IPS-15b (cell line): ENCODE measurements at regions not wholly inside any gene's neighbourhood (a gene's known extent, or its start where the extent isn't known, plus 50 kb on each side); places are given as distances from the start of the nearest gene placed in this dataset.
"Not testable (repeated sequence)": the region's sequence is repeated elsewhere in the genome, so short reads cannot be mapped to it uniquely, and the experiment has no call there.

ENCODE experiments used
- H3K27me3 ChIP-seq: one replicate; pipeline ENCODE4 v1.6.1; 2013; ENCODE audit warnings: low read length; ENCODE audit not compliant: control insufficient read depth, insufficient read depth
- H3K36me3 ChIP-seq: one replicate; pipeline ENCODE4 v1.6.1; 2013; ENCODE audit warnings: low read length; ENCODE audit not compliant: control insufficient read depth, insufficient read depth
- H3K4me1 ChIP-seq: one replicate; pipeline ENCODE4 v1.6.1; 2013; ENCODE audit warnings: mild to moderate bottlenecking, low read length; ENCODE audit not compliant: control insufficient read depth, insufficient read depth
- H3K4me3 ChIP-seq: one replicate; pipeline ENCODE4 v1.5.1; 2013; ENCODE audit warnings: low read depth, low read length
- H3K9ac ChIP-seq: one replicate; pipeline ENCODE4 v1.6.1; 2013; ENCODE audit warnings: low read depth, mild to moderate bottlenecking, low read length
- H3K9me3 ChIP-seq: one replicate; pipeline ENCODE4 v1.6.1; 2013; ENCODE audit warnings: mild to moderate bottlenecking, low read length; ENCODE audit not compliant: control insufficient read depth, insufficient read depth

DNA sequence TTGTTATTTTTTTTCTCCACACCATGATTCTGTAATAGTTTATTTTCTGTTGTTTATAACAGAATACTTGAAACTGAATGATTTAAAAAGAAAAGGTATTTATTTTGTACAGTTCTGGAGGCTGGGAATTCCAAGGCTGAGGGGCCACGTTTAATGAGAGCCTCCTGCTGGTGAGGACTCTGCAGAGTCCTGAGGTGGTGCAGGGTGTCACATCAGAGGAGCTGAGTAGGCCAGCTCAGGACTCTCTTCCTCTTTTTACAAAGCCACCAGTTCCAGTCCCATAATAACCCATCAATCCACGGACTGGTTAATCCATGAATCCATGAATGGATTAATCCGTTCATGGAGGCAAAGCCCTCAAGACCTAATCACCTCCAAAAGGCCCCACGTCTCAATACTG lies 71.6 kb downstream of the TFAP2A start:
- H3K36me3 ChIP-seq, result no peaks in the 10 kb centered on the region
- no peaks in the 10 kb centered on the region for H3K9me3 ChIP-seq
- peaks cover 5% of the 10 kb centered on the region for H3K27me3 ChIP-seq
- H3K4me3 ChIP-seq, result no peak overlapping the region
- no peak overlapping the region for H3K9ac ChIP-seq
- no peaks in the 10 kb centered on the region for H3K4me1 ChIP-seq

GRCh38 chr6:10341605-10342004 lies 73.3 kb downstream of the TFAP2A start:
- H3K4me1 ChIP-seq, result no peaks in the 10 kb centered on the region
- H3K9me3 ChIP-seq, result no peaks in the 10 kb centered on the region
- H3K36me3 ChIP-seq, result no peaks in the 10 kb centered on the region
- H3K9ac ChIP-seq, result no peak overlapping the region
- no peak overlapping the region for H3K4me3 ChIP-seq
- H3K27me3 ChIP-seq, result peaks cover 5% of the 10 kb centered on the region

- Histone ChIP-seq H3K4me1 (no peaks in the 10 kb centered on the region), H3K9me3 (no peaks in the 10 kb centered on the region)
Observed at GRCh38 chr6:10338151-10338550, 76.7 kb downstream of the TFAP2A start.

DNA sequence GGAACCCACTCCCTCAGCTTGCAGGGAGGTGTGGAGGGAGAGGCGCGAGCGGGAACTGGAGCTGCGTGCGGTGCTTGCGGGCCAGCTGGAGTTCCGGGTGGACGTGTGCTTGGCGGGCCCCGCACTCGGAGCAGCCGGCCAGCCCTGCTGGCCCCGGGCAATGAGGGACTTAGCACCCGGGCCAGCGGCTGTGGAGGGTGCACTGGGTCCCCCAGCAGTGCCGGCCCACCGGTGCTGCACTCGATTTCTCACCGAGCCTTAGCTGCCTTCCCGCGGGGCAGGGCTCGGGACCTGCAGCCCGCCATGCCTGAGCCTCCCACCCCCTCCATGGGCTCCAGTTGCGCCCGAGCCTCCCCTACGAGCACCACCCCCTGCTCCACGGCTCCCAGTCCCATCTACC lies 77.5 kb downstream of the TFAP2A start:
- H3K4me1 ChIP-seq, H3K9me3 ChIP-seq, H3K4me3 ChIP-seq, H3K9ac ChIP-seq, H3K36me3 ChIP-seq, H3K27me3 ChIP-seq: not testable (repeated sequence)

More at GRCh38 chr6:10338151-10338550, 76.7 kb downstream of the TFAP2A start:
- no peak overlapping the region for H3K9ac ChIP-seq
- peaks cover 5% of the 10 kb centered on the region for H3K27me3 ChIP-seq
- no peaks in the 10 kb centered on the region for H3K36me3 ChIP-seq
- H3K4me3 ChIP-seq, result no peak overlapping the region

- Histone ChIP-seq H3K4me1 (no peaks in the 10 kb centered on the region), H3K9ac (no peak overlapping the region), H3K4me3 (no peak overlapping the region), H3K27me3 (no peaks in the 10 kb centered on the region), H3K36me3 (no peaks in the 10 kb centered on the region), H3K9me3 (no peaks in the 10 kb centered on the region)
Observed at GRCh38 chr6:10332111-10332510, 82.8 kb downstream of the TFAP2A start.

- H3K27me3 ChIP-seq, result no peaks in the 10 kb centered on the region
- H3K36me3 ChIP-seq, result no peaks in the 10 kb centered on the region
- no peak overlapping the region for H3K4me3 ChIP-seq
- H3K4me1 ChIP-seq, result no peaks in the 10 kb centered on the region
- H3K9me3 ChIP-seq, result no peaks in the 10 kb centered on the region
- H3K9ac ChIP-seq, result no peak overlapping the region
Observed at GRCh38 chr6:10331334-10331968, 83.4 kb downstream of the TFAP2A start.

DNA sequence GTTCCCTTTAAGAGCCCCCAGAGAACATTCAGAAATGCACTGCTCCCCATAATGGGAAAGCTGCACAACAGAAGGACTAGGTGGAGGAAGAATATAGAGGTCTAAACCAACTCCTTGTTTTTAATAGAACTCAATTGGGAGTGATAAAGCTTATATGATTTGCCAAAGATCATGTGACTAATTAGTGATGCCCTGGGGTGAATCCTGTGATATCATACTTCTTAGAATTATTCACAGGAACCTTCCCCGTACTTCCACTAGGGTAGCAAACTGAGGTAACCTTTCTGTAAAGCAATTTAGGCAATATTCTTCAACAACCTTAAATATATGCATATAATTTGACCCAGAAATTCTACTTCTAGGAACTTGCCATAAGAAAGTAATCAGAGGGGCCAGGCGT lies 84.4 kb downstream of the TFAP2A start:
- H3K4me1 ChIP-seq, result no peaks in the 10 kb centered on the region
- no peak overlapping the region for H3K9ac ChIP-seq
- H3K27me3 ChIP-seq, result no peaks in the 10 kb centered on the region
- no peak overlapping the region for H3K4me3 ChIP-seq
- H3K36me3 ChIP-seq, result no peaks in the 10 kb centered on the region
- H3K9me3 ChIP-seq, result no peaks in the 10 kb centered on the region

- Histone ChIP-seq H3K9ac (no peak overlapping the region), H3K4me3 (no peak overlapping the region), H3K4me1 (peaks cover 2% of the 10 kb centered on the region), H3K36me3 (no peaks in the 10 kb centered on the region), H3K27me3 (no peaks in the 10 kb centered on the region), H3K9me3 (no peaks in the 10 kb centered on the region)
Observed at GRCh38 chr6:10323018-10323417, 91.9 kb downstream of the TFAP2A start.

GRCh38 chr6:10320291-10320690 lies 94.6 kb downstream of the TFAP2A start:
- H3K9me3 ChIP-seq, result no peaks in the 10 kb centered on the region
- H3K27me3 ChIP-seq, result no peaks in the 10 kb centered on the region
- H3K4me1 ChIP-seq, result peaks cover 12% of the 10 kb centered on the region
- no peaks in the 10 kb centered on the region for H3K36me3 ChIP-seq
- H3K4me3 ChIP-seq, result no peak overlapping the region
- no peak overlapping the region for H3K9ac ChIP-seq

DNA sequence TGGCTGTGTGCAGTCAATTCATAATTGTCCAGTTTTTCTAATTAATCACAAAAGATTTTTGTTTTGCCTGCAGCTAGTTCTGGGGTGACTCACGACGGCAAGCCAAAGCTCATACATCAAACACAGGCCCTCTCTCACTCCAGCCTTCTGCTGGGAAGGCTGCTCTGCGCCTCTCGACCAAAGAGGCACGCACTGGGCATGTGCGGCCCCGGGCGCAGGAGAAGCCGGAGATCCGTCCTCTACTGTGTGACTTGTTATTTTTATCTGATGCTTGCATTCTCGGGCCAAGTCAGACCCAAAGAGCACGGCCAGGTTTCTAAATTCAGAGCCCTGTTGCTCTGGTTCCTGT lies 98.5 kb downstream of the TFAP2A start:
- no peaks in the 10 kb centered on the region for H3K9me3 ChIP-seq
- no peak overlapping the region for H3K4me3 ChIP-seq

GRCh38 chr6:10315658-10316372 lies 99.1 kb downstream of the TFAP2A start:
- no peaks in the 10 kb centered on the region for H3K9me3 ChIP-seq
- no peaks in the 10 kb centered on the region for H3K27me3 ChIP-seq
- no peak overlapping the region for H3K9ac ChIP-seq
- no peaks in the 10 kb centered on the region for H3K36me3 ChIP-seq
- peaks cover 17% of the 10 kb centered on the region for H3K4me1 ChIP-seq
- no peak overlapping the region for H3K4me3 ChIP-seq

More for the DNA sequence above, 98.5 kb downstream of the TFAP2A start:
- H3K4me1 ChIP-seq, result peaks cover 17% of the 10 kb centered on the region
- H3K27me3 ChIP-seq, result no peaks in the 10 kb centered on the region
- no peaks in the 10 kb centered on the region for H3K36me3 ChIP-seq
- H3K9ac ChIP-seq, result no peak overlapping the region

DNA sequence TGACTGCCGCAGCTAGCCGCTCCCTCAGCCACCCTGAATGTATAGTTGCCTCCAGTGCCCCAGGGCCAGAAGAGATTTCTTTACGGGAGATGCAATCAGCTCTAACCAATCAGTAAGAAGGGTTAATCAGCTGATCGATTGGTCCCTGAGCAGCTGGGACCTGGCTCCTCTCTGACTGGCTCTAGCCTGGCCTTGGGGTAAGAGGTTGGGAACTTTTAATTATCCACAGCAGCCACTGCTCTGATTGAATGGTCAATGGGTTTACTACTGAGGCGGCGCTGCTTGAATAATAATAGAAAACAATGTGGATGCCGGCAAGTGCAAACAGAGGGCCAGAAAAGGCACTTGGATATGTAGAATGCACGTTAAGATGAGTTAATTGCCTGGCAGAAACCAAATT lies 99.8 kb downstream of the TFAP2A start:
- H3K36me3 ChIP-seq, result no peaks in the 10 kb centered on the region
- H3K9ac ChIP-seq, result no peak overlapping the region
- no peak overlapping the region for H3K4me3 ChIP-seq
- H3K9me3 ChIP-seq, result no peaks in the 10 kb centered on the region
- H3K4me1 ChIP-seq, result peaks cover 17% of the 10 kb centered on the region
- no peaks in the 10 kb centered on the region for H3K27me3 ChIP-seq
